ENCODE measurements at regions not wholly inside any gene's neighbourhood (a gene's known extent, or its start where the extent isn't known, plus 50 kb on each side); places are given as distances from the start of the nearest gene placed in this dataset.

GRCh38 chr14:34099635-34100034 is 148.8 kb upstream of the EGLN3 start:
- H3K4me3 ChIP-seq (ENCODE audit: low read length in 3 of 3): no peak overlapping the region

DNA sequence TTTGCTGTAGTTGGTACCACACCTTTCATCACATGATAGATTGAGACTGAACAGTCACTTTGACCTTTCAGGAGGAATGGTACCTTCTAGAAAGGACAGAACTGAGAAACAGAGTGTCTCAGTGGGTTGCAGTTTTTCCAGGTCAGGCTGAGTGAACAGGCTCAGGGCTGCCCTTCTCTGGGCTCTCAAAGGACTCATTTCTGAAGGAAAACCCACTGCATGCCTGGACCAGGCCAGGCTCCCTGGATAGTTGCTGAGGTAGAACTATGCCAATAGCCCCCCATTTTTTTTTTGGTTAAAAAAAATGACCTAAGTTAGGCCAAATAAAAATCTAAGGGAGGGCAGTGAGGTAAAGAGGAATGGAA is 148.1 kb upstream of the EGLN3 start:
- H3K4me3 ChIP-seq (ENCODE audit: low read length in 3 of 3): no peak overlapping the region
- H3K27me3 ChIP-seq (ENCODE audit: control insufficient read depth in 3 of 3, insufficient read depth in 3 of 3, low read length in 3 of 3): no peaks in the 10 kb centered on the region
- no peak overlapping the region for H3K27ac ChIP-seq (ENCODE audit: low read depth, low read length)
- H3K36me3 ChIP-seq (ENCODE audit: control insufficient read depth in 3 of 3, insufficient read depth in 3 of 3, low read length in 3 of 3): no peaks in the 10 kb centered on the region
- no peaks in the 10 kb centered on the region for H3K9me3 ChIP-seq (ENCODE audit: control insufficient read depth in 3 of 3, low read length in 3 of 3)
- no peak overlapping the region for H3K9ac ChIP-seq (ENCODE audit: low read depth in 1 of 3, low read length in 3 of 3)
- H3K4me1 ChIP-seq (ENCODE audit: control insufficient read depth in 3 of 3, insufficient read depth in 3 of 3, low read length in 3 of 3): peaks cover 0 to 7% (median 0%) of the 10 kb centered on the region in 3 donors

More at GRCh38 chr14:34099635-34100034, 148.8 kb upstream of the EGLN3 start:
- H3K4me1 ChIP-seq (ENCODE audit: control insufficient read depth in 3 of 3, insufficient read depth in 3 of 3, low read length in 3 of 3): peaks cover 4 to 14% (median 6%) of the 10 kb centered on the region in 3 donors
- H3K27me3 ChIP-seq (ENCODE audit: control insufficient read depth in 3 of 3, insufficient read depth in 3 of 3, low read length in 3 of 3): no peaks in the 10 kb centered on the region
- H3K36me3 ChIP-seq (ENCODE audit: control insufficient read depth in 3 of 3, insufficient read depth in 3 of 3, low read length in 3 of 3): no peaks in the 10 kb centered on the region
- no peaks in the 10 kb centered on the region for H3K9me3 ChIP-seq (ENCODE audit: control insufficient read depth in 3 of 3, low read length in 3 of 3)
- H3K27ac ChIP-seq (ENCODE audit: low read depth, low read length): no peak overlapping the region
- H3K9ac ChIP-seq (ENCODE audit: low read depth in 1 of 3, low read length in 3 of 3): no peak overlapping the region

GRCh38 chr14:34098045-34098984 is 147.4 kb upstream of the EGLN3 start:
- peaks cover 0 to 4% (median 0%) of the 10 kb centered on the region in 3 donors for H3K4me1 ChIP-seq (ENCODE audit: control insufficient read depth in 3 of 3, insufficient read depth in 3 of 3, low read length in 3 of 3)
- no peaks in the 10 kb centered on the region for H3K27me3 ChIP-seq (ENCODE audit: control insufficient read depth in 3 of 3, insufficient read depth in 3 of 3, low read length in 3 of 3)
- H3K9me3 ChIP-seq (ENCODE audit: control insufficient read depth in 3 of 3, low read length in 3 of 3): no peaks in the 10 kb centered on the region
- H3K27ac ChIP-seq (ENCODE audit: low read depth, low read length): no peak overlapping the region
- no peak overlapping the region for H3K4me3 ChIP-seq (ENCODE audit: low read length in 3 of 3)
- no peak overlapping the region for H3K9ac ChIP-seq (ENCODE audit: low read depth in 1 of 3, low read length in 3 of 3)
- H3K36me3 ChIP-seq (ENCODE audit: control insufficient read depth in 3 of 3, insufficient read depth in 3 of 3, low read length in 3 of 3): no peaks in the 10 kb centered on the region

- H3K9me3 ChIP-seq (ENCODE audit: control insufficient read depth in 3 of 3, low read length in 3 of 3): no peaks in the 10 kb centered on the region
- H3K4me3 ChIP-seq (ENCODE audit: low read length in 3 of 3): no peak overlapping the region
- H3K27me3 ChIP-seq (ENCODE audit: control insufficient read depth in 3 of 3, insufficient read depth in 3 of 3, low read length in 3 of 3): no peaks in the 10 kb centered on the region
- no peak overlapping the region for H3K9ac ChIP-seq (ENCODE audit: low read depth in 1 of 3, low read length in 3 of 3)
- no peak overlapping the region for H3K27ac ChIP-seq (ENCODE audit: low read depth, low read length)
- H3K4me1 ChIP-seq (ENCODE audit: control insufficient read depth in 3 of 3, insufficient read depth in 3 of 3, low read length in 3 of 3): peaks cover 0 to 4% (median 0%) of the 10 kb centered on the region in 3 donors
- H3K36me3 ChIP-seq (ENCODE audit: control insufficient read depth in 3 of 3, insufficient read depth in 3 of 3, low read length in 3 of 3): no peaks in the 10 kb centered on the region
Measured at GRCh38 chr14:34097644-34098043, 146.8 kb upstream of the EGLN3 start.

DNA sequence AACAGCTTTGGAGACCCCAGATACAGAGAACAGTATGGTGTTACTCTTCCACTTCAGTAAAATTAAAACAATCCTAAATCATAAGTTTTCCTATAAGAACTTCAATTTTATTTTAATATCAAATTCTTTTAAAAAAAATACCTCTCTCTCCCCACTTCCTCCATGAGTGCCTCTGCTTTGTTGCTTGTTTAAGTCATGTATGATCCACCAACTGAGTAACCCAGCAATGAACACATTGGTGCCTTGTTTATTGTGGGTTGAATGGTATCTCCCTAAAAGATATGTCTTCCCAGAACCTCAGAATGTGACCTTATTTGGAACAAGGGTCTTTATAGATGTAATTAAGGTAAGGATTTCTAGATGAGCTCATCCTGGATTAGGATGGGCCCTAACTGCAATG is 143.5 kb upstream of the EGLN3 start:
- Histone ChIP-seq H3K9ac (ENCODE audit: low read depth in 1 of 3, low read length in 3 of 3) (no peak overlapping the region), H3K4me3 (ENCODE audit: low read length in 3 of 3) (no peak overlapping the region), H3K36me3 (ENCODE audit: control insufficient read depth in 3 of 3, insufficient read depth in 3 of 3, low read length in 3 of 3) (no peaks in the 10 kb centered on the region), H3K4me1 (ENCODE audit: control insufficient read depth in 3 of 3, insufficient read depth in 3 of 3, low read length in 3 of 3) (peaks cover 0 to 4% (median 0%) of the 10 kb centered on the region in 3 donors), H3K9me3 (ENCODE audit: control insufficient read depth in 3 of 3, low read length in 3 of 3) (no peaks in the 10 kb centered on the region), H3K27me3 (ENCODE audit: control insufficient read depth in 3 of 3, insufficient read depth in 3 of 3, low read length in 3 of 3) (no peaks in the 10 kb centered on the region), H3K27ac (ENCODE audit: low read depth, low read length) (no peak overlapping the region)

DNA sequence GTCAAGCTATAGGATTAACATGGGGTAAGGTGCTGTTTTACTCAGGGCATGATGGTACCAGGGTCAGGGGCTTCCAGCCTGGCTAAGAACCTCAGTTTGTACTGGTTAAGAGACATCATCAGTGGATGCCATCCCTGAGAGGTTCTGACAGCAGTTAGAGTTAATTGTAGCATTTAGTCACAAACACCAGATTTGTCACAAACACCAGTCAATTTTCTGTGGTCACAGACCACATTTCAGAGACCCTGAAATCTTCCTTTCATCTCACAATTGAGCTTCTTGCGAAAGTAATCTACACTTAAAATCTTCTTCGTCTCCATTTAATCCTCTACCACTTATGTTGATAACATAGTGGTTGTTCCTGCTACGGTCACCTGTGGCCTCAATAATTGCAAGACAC is 143.0 kb upstream of the EGLN3 start:
- Histone ChIP-seq H3K4me1 (ENCODE audit: control insufficient read depth in 3 of 3, insufficient read depth in 3 of 3, low read length in 3 of 3) (peaks cover 0 to 4% (median 0%) of the 10 kb centered on the region in 3 donors), H3K9ac (ENCODE audit: low read depth in 1 of 3, low read length in 3 of 3) (no peak overlapping the region), H3K36me3 (ENCODE audit: control insufficient read depth in 3 of 3, insufficient read depth in 3 of 3, low read length in 3 of 3) (no peaks in the 10 kb centered on the region), H3K27ac (ENCODE audit: low read depth, low read length) (no peak overlapping the region), H3K9me3 (ENCODE audit: control insufficient read depth in 3 of 3, low read length in 3 of 3) (no peaks in the 10 kb centered on the region), H3K4me3 (ENCODE audit: low read length in 3 of 3) (no peak overlapping the region), H3K27me3 (ENCODE audit: control insufficient read depth in 3 of 3, insufficient read depth in 3 of 3, low read length in 3 of 3) (no peaks in the 10 kb centered on the region)

GRCh38 chr14:34090451-34090850 is 139.6 kb upstream of the EGLN3 start:
- Histone ChIP-seq H3K36me3 (ENCODE audit: control insufficient read depth in 3 of 3, insufficient read depth in 3 of 3, low read length in 3 of 3) (no peaks in the 10 kb centered on the region), H3K9ac (ENCODE audit: low read depth in 1 of 3, low read length in 3 of 3) (no peak overlapping the region), H3K27me3 (ENCODE audit: control insufficient read depth in 3 of 3, insufficient read depth in 3 of 3, low read length in 3 of 3) (no peaks in the 10 kb centered on the region), H3K4me3 (ENCODE audit: low read length in 3 of 3) (no peak overlapping the region), H3K4me1 (ENCODE audit: control insufficient read depth in 3 of 3, insufficient read depth in 3 of 3, low read length in 3 of 3) (no peaks in the 10 kb centered on the region), H3K9me3 (ENCODE audit: control insufficient read depth in 3 of 3, low read length in 3 of 3) (no peaks in the 10 kb centered on the region), H3K27ac (ENCODE audit: low read depth, low read length) (no peak overlapping the region)

DNA sequence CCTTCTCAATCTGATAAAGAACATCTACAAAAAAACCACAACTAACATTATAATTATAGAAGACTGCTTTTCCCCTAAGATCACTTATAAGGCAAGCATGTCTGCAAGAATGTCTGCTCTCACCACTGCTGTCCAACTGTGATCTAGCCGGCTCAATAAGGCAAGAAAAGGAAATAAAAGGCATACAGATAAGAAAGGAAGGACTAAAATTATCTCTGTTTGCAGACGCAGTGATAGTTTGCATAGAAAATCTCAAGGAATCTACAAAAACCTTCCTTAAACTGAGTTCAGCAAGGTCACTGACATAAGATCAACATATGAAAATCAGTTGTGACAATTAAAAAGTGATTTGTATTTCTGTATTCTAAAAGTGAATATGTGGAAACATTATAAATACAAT is 138.0 kb upstream of the EGLN3 start:
- Histone ChIP-seq H3K9ac (ENCODE audit: low read depth in 1 of 3, low read length in 3 of 3) (no peak overlapping the region), H3K36me3 (ENCODE audit: control insufficient read depth in 3 of 3, insufficient read depth in 3 of 3, low read length in 3 of 3) (no peaks in the 10 kb centered on the region), H3K4me3 (ENCODE audit: low read length in 3 of 3) (no peak overlapping the region), H3K4me1 (ENCODE audit: control insufficient read depth in 3 of 3, insufficient read depth in 3 of 3, low read length in 3 of 3) (peaks cover 0 to 3% (median 3%) of the 10 kb centered on the region in 3 donors), H3K9me3 (ENCODE audit: control insufficient read depth in 3 of 3, low read length in 3 of 3) (no peaks in the 10 kb centered on the region), H3K27me3 (ENCODE audit: control insufficient read depth in 3 of 3, insufficient read depth in 3 of 3, low read length in 3 of 3) (no peaks in the 10 kb centered on the region), H3K27ac (ENCODE audit: low read depth, low read length) (no peak overlapping the region)

- Histone ChIP-seq H3K4me3 (ENCODE audit: low read length in 3 of 3) (no peak overlapping the region), H3K27ac (ENCODE audit: low read depth, low read length) (no peak overlapping the region), H3K9me3 (ENCODE audit: control insufficient read depth in 3 of 3, low read length in 3 of 3) (no peaks in the 10 kb centered on the region), H3K27me3 (ENCODE audit: control insufficient read depth in 3 of 3, insufficient read depth in 3 of 3, low read length in 3 of 3) (no peaks in the 10 kb centered on the region), H3K4me1 (ENCODE audit: control insufficient read depth in 3 of 3, insufficient read depth in 3 of 3, low read length in 3 of 3) (peaks cover 0 to 15% (median 5%) of the 10 kb centered on the region in 3 donors), H3K36me3 (ENCODE audit: control insufficient read depth in 3 of 3, insufficient read depth in 3 of 3, low read length in 3 of 3) (no peaks in the 10 kb centered on the region), H3K9ac (ENCODE audit: low read depth in 1 of 3, low read length in 3 of 3) (no peak overlapping the region)
Measured at GRCh38 chr14:34087571-34087970, 136.7 kb upstream of the EGLN3 start.

DNA sequence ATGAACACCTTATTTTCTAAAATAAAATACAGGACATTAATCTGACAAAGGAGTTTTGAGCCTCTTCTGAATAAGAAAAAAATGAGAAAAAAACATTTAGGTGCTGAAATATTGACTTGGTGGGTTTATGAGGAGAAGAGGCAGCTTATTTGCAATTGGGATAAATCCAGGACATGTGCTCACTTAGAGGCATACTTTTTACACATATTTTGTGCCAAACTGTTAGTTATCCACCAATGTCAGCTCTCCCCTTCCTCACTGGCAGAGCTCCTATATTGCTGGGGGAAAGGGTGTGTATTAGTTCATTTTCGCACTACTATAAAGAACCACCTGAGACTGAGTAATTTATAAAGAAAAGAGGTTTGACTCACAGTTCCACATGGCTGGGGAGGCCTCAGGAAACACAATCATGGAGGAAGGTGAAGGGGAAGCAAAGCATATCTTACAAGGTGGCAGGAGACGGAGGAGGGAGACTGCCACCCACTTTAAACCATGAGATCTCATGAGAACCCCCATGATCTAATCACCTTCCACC is 135.4 kb upstream of the EGLN3 start:
- H3K4me3 ChIP-seq (ENCODE audit: low read length in 3 of 3): no peak overlapping the region
- peaks cover 4 to 24% (median 10%) of the 10 kb centered on the region in 3 donors for H3K4me1 ChIP-seq (ENCODE audit: control insufficient read depth in 3 of 3, insufficient read depth in 3 of 3, low read length in 3 of 3)
- no peaks in the 10 kb centered on the region for H3K9me3 ChIP-seq (ENCODE audit: control insufficient read depth in 3 of 3, low read length in 3 of 3)
- H3K9ac ChIP-seq (ENCODE audit: low read depth in 1 of 3, low read length in 3 of 3): no peak overlapping the region
- no peaks in the 10 kb centered on the region for H3K36me3 ChIP-seq (ENCODE audit: control insufficient read depth in 3 of 3, insufficient read depth in 3 of 3, low read length in 3 of 3)
- no peak overlapping the region for H3K27ac ChIP-seq (ENCODE audit: low read depth, low read length)
- no peaks in the 10 kb centered on the region for H3K27me3 ChIP-seq (ENCODE audit: control insufficient read depth in 3 of 3, insufficient read depth in 3 of 3, low read length in 3 of 3)
